HepG2 (cell line): ENCODE measurements at regions not wholly inside any gene's neighbourhood (a gene's known extent, or its start where the extent isn't known, plus 50 kb on each side); places are given as distances from the start of the nearest gene placed in this dataset.

Experiments used
- ATAC-seq: fragments of 200-7000 bp; cut with Tn5 transposase; 3 replicates; pipeline ENCODE4 v1.9.1; 2020; ENCODE audit warnings: mild to moderate bottlenecking, moderate library complexity
- BruUV-seq: library from RNA; stranded (reverse); fragments of 400-500 nt; replicated peaks from 2 replicates; lab custom pipeline; 2021; lab: Mats Ljungman, UMichigan
- CTCF ChIA-PET: fragments of 300-600 bp; formaldehyde crosslinking; extraction: SDS; loops from one replicate; lab custom pipeline; 2021; ENCODE audit warnings: low total read pairs, inconsistent platforms, low intra/inter-chr PET ratio; lab: Yijun Ruan, JAX
- POLR2A ChIA-PET: fragments of 350-600 bp; sonication (Branson Sonifier 250); formaldehyde crosslinking; loops from one replicate; lab custom pipeline; 2020; ENCODE audit warnings: antibody characterized with exemption, inconsistent platforms; lab: Yijun Ruan, JAX
- DNase-seq: peaks from one replicate; pipeline ENCODE4 v3.0.0-alpha.2; 2015; ENCODE audit warnings: low spot score
- FAIRE-seq: peaks from 3 replicates; lab custom pipeline; 2011; peaks lifted over from hg19 to GRCh38; lab: Jason Lieb, UNC
- H2AFZ ChIP-seq: one replicate; pipeline ENCODE4 v1.6.1; 2011; ENCODE audit warnings: low read length, inconsistent platforms
- H3K27ac ChIP-seq: fragments of 300-600 bp; 3 replicates; pipeline ENCODE4 v1.8.0; 2011; ENCODE audit warnings: mixed run types, mild to moderate bottlenecking, mixed read lengths, low read length, inconsistent platforms; ENCODE audit not compliant: insufficient read depth; ENCODE audit errors: extremely low read length
- H3K27me3 ChIP-seq, 2 experiments: fragments of 200-600 bp in 1 of 2; 2 replicates in 1 of 2; 3 replicates in 1 of 2; pipeline versions ENCODE4 v1.6.0 to v1.8.0; 2011; ENCODE audit warnings: low read length in 2 of 2, mild to moderate bottlenecking in 2 of 2, moderate library complexity in 2 of 2, inconsistent platforms in 1 of 2; ENCODE audit not compliant: insufficient read depth in 2 of 2, control insufficient read depth in 1 of 2
- H3K36me3 ChIP-seq, 2 experiments: fragments of 200-600 bp in 1 of 2; replicated peaks in 1 of 2; 2 replicates in 1 of 2; 3 replicates in 1 of 2; pipeline versions ENCODE4 v1.5.1 to v1.8.0; 2011; ENCODE audit warnings: low read length in 2 of 2, inconsistent platforms in 1 of 2; ENCODE audit not compliant: insufficient read depth in 2 of 2, control insufficient read depth in 1 of 2
- H3K4me1 ChIP-seq: 2 replicates; pipeline ENCODE4 v1.5.1; 2012; ENCODE audit warnings: low read length, inconsistent platforms; ENCODE audit not compliant: insufficient read depth
- H3K4me2 ChIP-seq: 2 replicates; pipeline ENCODE4 v1.6.0; 2011; ENCODE audit warnings: low read depth, low read length, inconsistent platforms
- H3K4me3 ChIP-seq, 3 experiments: fragments of 200-600 bp in 1 of 3; sonication (generic), shearing (Covaris generic) in 1 of 3; replicated peaks in 1 of 3; 2 replicates each; pipeline ENCODE4 v1.5.1; 2011 to 2016; ENCODE audit warnings: low read length in 3 of 3, inconsistent platforms in 2 of 3, low read depth in 2 of 3, mild to moderate bottlenecking in 2 of 3, control low read depth in 1 of 3, mixed read lengths in 1 of 3; ENCODE audit not compliant: insufficient read depth in 1 of 3
- H3K79me2 ChIP-seq: one replicate; pipeline ENCODE4 v1.6.1; 2011; ENCODE audit warnings: low read length, inconsistent platforms; ENCODE audit not compliant: insufficient read depth
- H3K9ac ChIP-seq: 2 replicates; pipeline ENCODE4 v1.6.0; 2011; ENCODE audit warnings: mild to moderate bottlenecking, low read depth, low read length, inconsistent platforms; ENCODE audit not compliant: insufficient read depth
- H3K9me3 ChIP-seq: 2 replicates; pipeline ENCODE4 v1.5.1; 2012; ENCODE audit warnings: mild to moderate bottlenecking, low read length
- H4K20me1 ChIP-seq: 2 replicates; pipeline ENCODE4 v1.6.0; 2011; ENCODE audit warnings: inconsistent platforms, mild to moderate bottlenecking, low read length, moderate library complexity; ENCODE audit not compliant: insufficient read depth
- HIC2 ChIP-seq: sonication (generic); formaldehyde crosslinking; IDR thresholded peaks from 2 replicates; pipeline ENCODE4 v1.9.0; 2022; ENCODE audit warnings: low read depth, missing genetic modification reagents
- MLLT10 ChIP-seq: sonication (generic); formaldehyde crosslinking; IDR thresholded peaks from 2 replicates; pipeline ENCODE4 v1.4.0; 2020; ENCODE audit warnings: missing genetic modification reagents
- RELA ChIP-seq: sonication (generic); formaldehyde crosslinking; IDR thresholded peaks from 2 replicates; pipeline ENCODE4 v1.4.0; 2020; ENCODE audit warnings: missing genetic modification reagents
- SP5 ChIP-seq: IDR thresholded peaks from 2 replicates; pipeline ENCODE4 v1.6.1; 2016; ENCODE audit warnings: low read depth, borderline replicate concordance
- ZBTB37 ChIP-seq: sonication (generic); formaldehyde crosslinking; IDR thresholded peaks from 2 replicates; pipeline ENCODE4 v1.4.0; 2020; ENCODE audit warnings: mild to moderate bottlenecking, missing genetic modification reagents
- ZNF260 ChIP-seq: sonication (generic); formaldehyde crosslinking; IDR thresholded peaks from 2 replicates; pipeline ENCODE4 v1.4.0; 2020; ENCODE audit warnings: missing genetic modification reagents, low read depth, mild to moderate bottlenecking, borderline replicate concordance
- ZNF263 ChIP-seq: sonication (generic); formaldehyde crosslinking; IDR thresholded peaks from 2 replicates; pipeline ENCODE4 v1.4.0; 2020; ENCODE audit warnings: missing genetic modification reagents
- ZNF615 ChIP-seq: sonication (generic); formaldehyde crosslinking; IDR thresholded peaks from 2 replicates; pipeline ENCODE4 v1.5.0; 2020; ENCODE audit warnings: mild to moderate bottlenecking, missing genetic modification reagents, borderline replicate concordance
- WGBS: methylation state at CpG from one replicate; pipeline ENCODE4 v1.1.6; 2017; ENCODE audit warnings: low lambda C conversion rate; 5-methylcytosine and 5-hydroxymethylcytosine counted together
- in situ Hi-C: cut with HindIII; loops from 2 replicates; pipeline ENCODE4 v1.10.0; 2017; ENCODE audit warnings: low pct_unique_long_range_greater_than_20kb; ENCODE audit not compliant: extremely low pct_ligation_motif_present
- intact Hi-C: fragments of 100-400 bp; cut with micrococcal nuclease; formaldehyde crosslinking; loops from one replicate; pipeline ENCODE4 v1.10.0; 2022; ENCODE audit not compliant: unreplicated experiment

- ATAC-seq (no peak), DNase-seq (no peak), FAIRE-seq (no peak)
- BruUV-seq = no TSS peak
- intact Hi-C loops = no loop called here
- in situ Hi-C loops = no loop called here
- no peaks in the 10 kb centered on the region for H4K20me1 ChIP-seq
- ChIA-PET CTCF (no interaction called here), POLR2A (no interaction called here)
- 33% methylated on average over 3 of the region's 3 CpGs for WGBS
- no peaks in the 10 kb centered on the region for H3K9me3 ChIP-seq
- no peak overlapping the region for H3K9ac ChIP-seq
- H3K4me3 ChIP-seq = no peak overlapping the region
- no peaks in the 10 kb centered on the region for H3K27me3 ChIP-seq
- H3K27ac ChIP-seq = no peak overlapping the region
- H2AFZ ChIP-seq = no peak overlapping the region
- TF ChIP-seq RELA (CRISPR knock-in tag) (no peak), ZNF615 (CRISPR knock-in tag) (no peak), ZNF263 (CRISPR knock-in tag) (no peak), HIC2 (no peak), SP5 (CRISPR knock-in tag) (no peak), ZBTB37 (CRISPR knock-in tag) (no peak), MLLT10 (CRISPR knock-in tag) (no peak), ZNF260 (CRISPR knock-in tag) (no peak)
- TF ChIP-seq, all 625 proteins: peak for 0
- Histone ChIP-seq H3K79me2 (no peaks in the 10 kb centered on the region), H3K36me3 (no peaks in the 10 kb centered on the region), H3K4me1 (no peaks in the 10 kb centered on the region), H3K4me2 (no peak overlapping the region)
Measured at GRCh38 chr4:134132086-134132783, 69.4 kb downstream of the PABPC4L start.
